GM12878 (cell line): ENCODE measurements at regions not wholly inside any gene's neighbourhood (a gene's known extent, or its start where the extent isn't known, plus 50 kb on each side); places are given as distances from the start of the nearest gene placed in this dataset.

Experiments used
- ATAC-seq: fragments of 200-7000 bp; cut with Tn5 transposase; 3 replicates; pipeline ENCODE4 v1.9.1; 2020; ENCODE audit warnings: mild to moderate bottlenecking, moderate library complexity
- BruUV-seq: library from RNA; stranded (reverse); fragments of 400-500 nt; replicated peaks from 2 replicates; lab custom pipeline; 2021; lab: Mats Ljungman, UMichigan
- CTCF ChIA-PET: fragments of 300-600 bp; sonication (Branson Sonifier 250); formaldehyde crosslinking; extraction: SDS; loops from one replicate; lab custom pipeline; 2021; ENCODE audit warnings: inconsistent platforms; lab: Yijun Ruan, JAX
- POLR2A ChIA-PET: fragments of 350-600 bp; formaldehyde crosslinking; extraction: SDS; loops from one replicate; lab custom pipeline; 2021; ENCODE audit warnings: inconsistent platforms; lab: Charles Lee
- RAD21 ChIA-PET: fragments of 300-600 bp; sonication (Branson Sonifier 250); formaldehyde crosslinking; loops from one replicate; lab custom pipeline; 2023; ENCODE audit warnings: antibody characterized with exemption; ENCODE audit not compliant: unreplicated experiment; lab: Charles Lee
- SMC1A ChIA-PET: fragments of 300-600 bp; sonication (Branson Sonifier 250); formaldehyde crosslinking; loops from one replicate; lab custom pipeline; 2023; ENCODE audit not compliant: unreplicated experiment, uncharacterized antibody; lab: Charles Lee
- DNase-seq: peaks from one replicate; pipeline ENCODE4 v3.0.0-alpha.2; 2011; ENCODE audit warnings: low read depth, low spot score
- FAIRE-seq: peaks from 3 replicates; lab custom pipeline; 2011; peaks lifted over from hg19 to GRCh38; lab: Jason Lieb, UNC
- H2AFZ ChIP-seq: 2 replicates; pipeline ENCODE4 v1.6.0; 2011; ENCODE audit warnings: low read depth, low read length, control low read depth; ENCODE audit not compliant: control insufficient read depth
- H3K27ac ChIP-seq: 2 replicates; pipeline ENCODE4 v1.5.1; 2011; ENCODE audit warnings: control low read depth; ENCODE audit not compliant: control insufficient read depth, insufficient read depth
- H3K27me3 ChIP-seq, 2 experiments: replicated peaks in 1 of 2; 2 replicates each; pipeline versions ENCODE4 v1.6.0 to v1.6.1; 2011; ENCODE audit warnings: low read length in 1 of 2; ENCODE audit not compliant: control insufficient read depth in 2 of 2, insufficient read depth in 2 of 2
- H3K36me3 ChIP-seq, 2 experiments: 2 replicates each; pipeline ENCODE4 v1.5.1; 2011; ENCODE audit warnings: low read length in 1 of 2; ENCODE audit not compliant: control insufficient read depth in 2 of 2, insufficient read depth in 2 of 2
- H3K4me1 ChIP-seq: 2 replicates; pipeline ENCODE4 v1.6.1; 2011; ENCODE audit warnings: mild to moderate bottlenecking, low read length, moderate library complexity, mixed read lengths; ENCODE audit not compliant: control insufficient read depth, insufficient read depth
- H3K4me2 ChIP-seq: 2 replicates; pipeline ENCODE4 v1.6.0; 2011; ENCODE audit warnings: control low read depth; ENCODE audit not compliant: control insufficient read depth, insufficient read depth
- H3K4me3 ChIP-seq: fragments of 200-600 bp; sonication (generic); 2 replicates; pipeline ENCODE4 v1.5.1; 2016
- H3K79me2 ChIP-seq: 2 replicates; pipeline ENCODE4 v1.6.0; 2011; ENCODE audit warnings: low read length; ENCODE audit not compliant: control insufficient read depth, insufficient read depth
- H3K9ac ChIP-seq: 2 replicates; pipeline ENCODE4 v1.8.0; 2011; ENCODE audit warnings: low read length, control low read depth, mixed read lengths; ENCODE audit not compliant: control insufficient read depth, insufficient read depth
- H3K9me3 ChIP-seq: replicated peaks from 3 replicates; pipeline ENCODE4 v1.5.1; 2011; ENCODE audit warnings: mild to moderate bottlenecking, low read length; ENCODE audit not compliant: control insufficient read depth, insufficient read depth
- H4K20me1 ChIP-seq: 2 replicates; pipeline ENCODE4 v1.6.0; 2011; ENCODE audit not compliant: control insufficient read depth, insufficient read depth
- ASH2L ChIP-seq: fragments of 300-600, 200-600 bp; sonication (generic); IDR thresholded peaks from 2 replicates; pipeline ENCODE4 v1.6.1; 2017; ENCODE audit warnings: low read depth, mild to moderate bottlenecking, borderline replicate concordance
- BCL11A ChIP-seq: IDR thresholded peaks from 2 replicates; pipeline ENCODE4 v1.6.1; 2011; ENCODE audit warnings: low read depth, low read length
- CHD1 ChIP-seq: IDR thresholded peaks from 2 replicates; pipeline ENCODE4 v1.6.1; 2012; ENCODE audit warnings: low read depth, low read length, improper control_type of control experiment
- CUX1 ChIP-seq: IDR thresholded peaks from 2 replicates; pipeline ENCODE4 v1.6.1; 2012; ENCODE audit warnings: improper control_type of control experiment, low read depth, low read length; ENCODE audit not compliant: insufficient replicate concordance
- IRF5 ChIP-seq: fragments of 450-650 bp; IDR thresholded peaks from 2 replicates; pipeline ENCODE4 v1.6.1; 2017; ENCODE audit warnings: borderline replicate concordance
- MEF2B ChIP-seq: fragments of 450-650 bp; IDR thresholded peaks from 2 replicates; pipeline ENCODE4 v1.6.1; 2018; ENCODE audit warnings: mild to moderate bottlenecking, moderate library complexity; ENCODE audit not compliant: partially characterized antibody, poor library complexity, severe bottlenecking
- NFIC ChIP-seq: IDR thresholded peaks from 2 replicates; pipeline ENCODE4 v1.6.1; 2012; ENCODE audit warnings: low read depth, mild to moderate bottlenecking, inconsistent platforms, low read length, moderate library complexity
- SMAD5 ChIP-seq: IDR thresholded peaks from 2 replicates; pipeline ENCODE4 v1.6.1; 2016; ENCODE audit warnings: antibody characterized with exemption, low read depth
- TCF12 ChIP-seq: IDR thresholded peaks from 2 replicates; pipeline ENCODE4 v1.6.1; 2011; ENCODE audit warnings: low read depth, mild to moderate bottlenecking, low read length
- TCF3 ChIP-seq: IDR thresholded peaks from 2 replicates; pipeline ENCODE4 v1.6.1; 2012; ENCODE audit warnings: low read depth, mild to moderate bottlenecking, low read length, borderline replicate concordance; ENCODE audit not compliant: insufficient read depth
- TCF7 ChIP-seq: IDR thresholded peaks from 2 replicates; pipeline ENCODE4 v1.6.1; 2014; ENCODE audit warnings: antibody characterized with exemption, borderline replicate concordance
- ZBTB40 ChIP-seq: fragments of 450-650 bp; IDR thresholded peaks from 2 replicates; pipeline ENCODE4 v1.6.1; 2016; ENCODE audit warnings: mild to moderate bottlenecking, moderate library complexity, borderline replicate concordance
- ZNF217 ChIP-seq: fragments of 450-650 bp; IDR thresholded peaks from 2 replicates; pipeline ENCODE4 v1.6.1; 2017; ENCODE audit warnings: antibody characterized with exemption, mild to moderate bottlenecking
- ZZZ3 ChIP-seq: IDR thresholded peaks from 2 replicates; pipeline ENCODE4 v1.6.1; 2011; ENCODE audit warnings: low read depth; ENCODE audit not compliant: control insufficient read depth, insufficient read length
- WGBS: methylation state at CpG from one replicate; pipeline ENCODE4 v1.1.6; 2016; ENCODE audit warnings: low lambda C conversion rate; ENCODE audit not compliant: insufficient replicate concordance, insufficient coverage; ENCODE audit errors: missing lambda C conversion rate; 5-methylcytosine and 5-hydroxymethylcytosine counted together
- in situ Hi-C: fragments of 300-500 bp; cut with MboI; formaldehyde crosslinking; loops from 9 replicates; pipeline ENCODE4 v1.14.3; 2018; ENCODE audit warnings: mixed read lengths
- intact Hi-C: fragments of 100-400 bp; cut with micrococcal nuclease; formaldehyde crosslinking; loops from one replicate; pipeline ENCODE4 v1.14.2; 2022; ENCODE audit not compliant: unreplicated experiment

GRCh38 chr15:95479308-95479707 is 851.2 kb upstream of the NR2F2 start:
- intact Hi-C loops = no loop called here
- Histone ChIP-seq H3K36me3 (no peaks in the 10 kb centered on the region), H3K4me1 (no peaks in the 10 kb centered on the region), H4K20me1 (no peaks in the 10 kb centered on the region), H3K9ac (no peak overlapping the region), H3K9me3 (no peaks in the 10 kb centered on the region), H3K4me3 (no peak overlapping the region), H3K4me2 (no peak overlapping the region), H3K27ac (no peak overlapping the region), H3K27me3 (no peaks in the 10 kb centered on the region), H3K79me2 (no peaks in the 10 kb centered on the region), H2AFZ (no peak overlapping the region)
- POLR2A ChIA-PET = no interaction called here
- RAD21 ChIA-PET = no interaction called here
- no peak for FAIRE-seq
- SMC1A ChIA-PET = no interaction called here
- CTCF ChIA-PET = no interaction called here
- in situ Hi-C loops = no loop called here
- ATAC-seq = no peak
- BruUV-seq = no TSS peak
- DNase-seq = no peak
- WGBS = 54% methylated on average over 3 of the region's 3 CpGs
- TF ChIP-seq TCF12 = no peak
- no peak for TF ChIP-seq ASH2L
- TF ChIP-seq ZBTB40 = no peak
- TF ChIP-seq CHD1 = no peak
- no peak for TF ChIP-seq MEF2B
- TF ChIP-seq CUX1 = no peak
- TF ChIP-seq TCF7 = no peak
- no peak for TF ChIP-seq TCF3
- TF ChIP-seq BCL11A = no peak
- TF ChIP-seq IRF5 = no peak
- no peak for TF ChIP-seq NFIC
- TF ChIP-seq SMAD5 = no peak
- no peak for TF ChIP-seq ZNF217
- TF ChIP-seq ZZZ3 = no peak
